GM19035 (cell line): ENCODE measurements at regions not wholly inside any gene's neighbourhood (a gene's known extent, or its start where the extent isn't known, plus 50 kb on each side); places are given as distances from the start of the nearest gene placed in this dataset.
"Not testable (repeated sequence)": the region's sequence is repeated elsewhere in the genome, so short reads cannot be mapped to it uniquely, and the experiment has no call there.

Experiments
- ATAC-seq: cut with Tn5 transposase; IDR thresholded peaks from one replicate; pipeline ENCODE4 v1.9.1; 2021; ENCODE audit not compliant: unreplicated experiment

DNA sequence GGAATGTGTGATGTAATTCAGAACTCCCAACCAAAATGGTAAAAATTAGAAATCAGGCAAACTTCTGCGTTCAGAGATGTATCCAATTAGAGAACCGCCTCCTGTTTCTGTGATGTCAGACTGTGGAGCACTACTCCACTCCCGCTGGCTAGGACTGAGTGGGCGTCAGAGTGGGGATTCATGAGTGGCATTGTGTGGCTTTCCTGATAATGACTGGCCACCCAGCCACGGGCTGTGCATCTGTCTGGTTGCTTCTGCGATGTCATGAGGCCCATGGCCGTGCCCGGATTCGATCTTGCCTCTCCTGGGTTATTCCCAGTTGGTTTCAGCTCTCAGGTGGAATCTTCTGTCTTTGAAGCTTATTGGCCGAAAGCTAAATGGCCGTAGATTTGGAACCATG lies 87.1 kb upstream of the KCNA1 start:
- no peak for ATAC-seq

DNA sequence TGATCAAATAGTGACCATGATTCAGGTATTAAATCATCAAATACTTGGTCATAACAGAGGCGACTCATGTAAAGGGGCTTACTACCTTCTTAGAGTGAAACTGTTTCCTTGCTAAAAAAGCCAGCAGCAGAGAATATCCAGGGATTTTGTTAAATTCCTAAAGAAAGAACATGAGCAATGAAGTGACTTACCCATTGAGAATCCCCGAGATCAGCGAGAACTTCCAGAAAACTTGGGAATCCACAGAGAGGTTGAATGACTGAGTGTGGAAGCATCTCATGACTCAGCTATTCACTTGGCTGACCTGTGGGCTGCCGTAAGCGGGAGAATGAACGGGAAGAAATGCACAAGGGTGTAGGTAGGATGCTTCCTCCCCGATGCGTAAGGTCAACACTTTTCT lies 85.3 kb upstream of the KCNA1 start:
- no peak for ATAC-seq

DNA sequence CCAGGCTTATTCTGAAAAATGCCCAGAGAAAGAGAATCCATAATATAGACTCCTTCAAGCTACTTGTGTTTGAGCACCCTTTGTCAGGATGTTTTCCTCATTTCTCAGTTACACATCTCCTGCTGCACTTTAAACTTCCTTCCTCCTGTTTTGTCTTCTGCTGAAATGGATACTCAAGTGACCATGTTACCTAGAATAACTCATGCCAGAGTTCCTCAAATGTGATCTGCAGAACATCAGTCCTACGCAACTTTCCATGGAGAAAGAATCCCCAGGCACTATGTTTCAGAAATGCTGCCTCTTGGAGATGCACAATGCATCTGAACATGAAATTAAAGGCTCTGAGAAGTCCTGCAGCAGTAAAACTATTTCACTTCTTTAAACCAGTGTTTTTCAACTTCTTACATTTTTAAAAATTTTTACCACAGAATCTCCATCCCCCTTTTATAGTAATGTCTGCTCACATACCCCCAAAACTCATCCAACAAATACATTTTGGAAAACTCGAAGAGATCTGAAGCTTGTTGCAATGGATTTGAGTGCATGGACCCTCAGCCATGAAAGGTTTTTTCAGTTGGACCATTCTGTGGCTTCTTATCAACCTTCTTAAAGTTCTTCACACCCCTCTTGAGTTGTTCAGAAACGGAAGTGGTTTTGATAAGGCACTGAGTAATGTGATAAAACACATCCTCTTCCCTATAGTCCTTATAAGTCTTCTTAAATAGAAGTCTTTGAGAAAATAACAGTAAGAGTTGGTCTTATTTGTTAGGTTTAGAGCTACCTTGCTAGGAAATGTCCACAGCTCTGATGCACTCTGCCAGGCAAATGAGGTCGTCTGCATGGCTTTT lies 84.5 kb upstream of the KCNA1 start:
- ATAC-seq = no peak

DNA sequence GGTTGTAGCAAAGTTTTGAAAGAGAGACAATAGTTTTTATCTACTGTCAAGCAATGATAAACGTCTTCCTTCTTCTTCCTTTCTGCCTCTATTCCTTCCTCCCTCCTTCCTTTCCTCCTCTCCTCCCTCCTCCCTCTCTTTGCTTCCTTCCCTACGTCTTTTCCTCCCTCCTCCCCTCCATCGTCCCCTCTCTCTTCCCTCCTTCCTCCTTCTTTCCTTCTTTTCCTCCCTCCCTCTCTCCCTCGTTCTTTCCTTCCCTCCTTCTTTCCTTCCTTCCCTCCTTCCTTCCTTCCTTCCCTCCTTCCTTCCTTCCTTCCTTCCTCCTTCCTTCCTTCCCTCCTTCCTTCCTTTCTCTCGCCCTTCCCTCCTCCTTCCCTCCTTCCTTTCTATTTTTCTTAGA lies 82.8 kb upstream of the KCNA1 start:
- ATAC-seq = no peak

DNA sequence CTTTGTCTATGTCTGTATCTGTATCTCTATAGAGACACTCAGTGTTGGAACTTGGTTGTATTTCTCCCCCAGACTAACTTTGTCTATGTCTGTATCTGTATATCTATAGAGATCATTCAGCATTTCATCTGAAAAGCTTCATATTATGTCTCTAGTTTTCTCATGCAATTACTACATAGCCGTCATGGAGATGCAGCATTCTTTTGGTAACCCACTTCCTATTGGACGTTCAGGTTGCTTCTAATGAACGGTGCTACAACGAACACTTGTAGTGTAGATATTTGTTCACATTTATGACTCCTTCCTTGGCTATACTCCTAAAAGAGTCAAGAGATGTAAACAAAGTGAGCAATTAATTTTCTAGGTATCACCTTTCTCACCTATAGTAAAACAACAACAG lies 81.5 kb upstream of the KCNA1 start:
- no peak for ATAC-seq

DNA sequence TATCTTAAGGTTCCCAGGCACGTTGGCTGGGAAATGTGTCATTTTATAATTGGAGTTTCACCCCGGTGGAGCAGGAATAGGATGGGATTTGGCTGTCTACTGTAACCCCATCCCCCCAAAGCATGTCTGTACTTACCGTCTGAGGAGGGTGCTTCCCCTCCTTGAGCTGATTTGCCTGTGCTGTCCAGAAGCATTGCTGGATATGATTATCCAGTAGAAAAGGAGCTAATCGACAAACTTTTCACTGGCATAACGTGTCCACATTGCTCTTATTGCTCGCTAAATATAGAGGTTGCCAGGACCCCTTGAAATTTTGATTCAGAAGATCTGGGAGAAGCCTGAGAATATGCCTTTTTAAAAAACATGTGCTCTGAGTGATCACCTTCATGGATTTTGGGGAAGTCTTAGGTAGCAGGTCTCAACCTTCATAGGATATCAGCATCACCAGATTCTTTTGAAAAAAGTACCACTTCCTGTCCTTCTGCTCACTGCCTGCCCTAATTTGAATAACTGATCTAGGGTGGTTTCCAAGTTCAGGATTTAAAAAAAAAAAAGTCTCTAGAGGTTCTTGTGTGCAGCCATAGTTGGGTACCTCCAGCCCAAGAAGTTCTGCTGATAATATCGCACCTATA lies 80.4 kb upstream of the KCNA1 start:
- ATAC-seq = peak; percentile 90

DNA sequence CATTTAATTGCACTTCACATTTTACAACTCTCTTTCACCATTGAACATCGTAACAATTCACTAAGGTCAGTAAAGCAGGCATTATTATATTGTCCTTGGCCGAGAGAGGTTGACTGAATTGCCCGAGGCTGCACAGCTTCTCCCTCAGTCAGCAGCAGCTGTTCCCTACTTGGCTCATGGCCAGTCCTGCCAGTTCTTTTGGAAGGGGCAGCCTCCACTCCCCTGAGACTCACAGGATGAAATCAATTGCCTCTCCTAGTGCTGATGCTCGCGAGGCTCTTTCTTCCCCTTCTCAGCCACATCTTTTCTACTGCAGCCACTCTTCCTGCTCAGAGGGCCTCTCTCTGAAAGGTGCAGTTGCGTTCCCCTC lies 79.9 kb upstream of the KCNA1 start:
- ATAC-seq = peak; percentile 14

DNA sequence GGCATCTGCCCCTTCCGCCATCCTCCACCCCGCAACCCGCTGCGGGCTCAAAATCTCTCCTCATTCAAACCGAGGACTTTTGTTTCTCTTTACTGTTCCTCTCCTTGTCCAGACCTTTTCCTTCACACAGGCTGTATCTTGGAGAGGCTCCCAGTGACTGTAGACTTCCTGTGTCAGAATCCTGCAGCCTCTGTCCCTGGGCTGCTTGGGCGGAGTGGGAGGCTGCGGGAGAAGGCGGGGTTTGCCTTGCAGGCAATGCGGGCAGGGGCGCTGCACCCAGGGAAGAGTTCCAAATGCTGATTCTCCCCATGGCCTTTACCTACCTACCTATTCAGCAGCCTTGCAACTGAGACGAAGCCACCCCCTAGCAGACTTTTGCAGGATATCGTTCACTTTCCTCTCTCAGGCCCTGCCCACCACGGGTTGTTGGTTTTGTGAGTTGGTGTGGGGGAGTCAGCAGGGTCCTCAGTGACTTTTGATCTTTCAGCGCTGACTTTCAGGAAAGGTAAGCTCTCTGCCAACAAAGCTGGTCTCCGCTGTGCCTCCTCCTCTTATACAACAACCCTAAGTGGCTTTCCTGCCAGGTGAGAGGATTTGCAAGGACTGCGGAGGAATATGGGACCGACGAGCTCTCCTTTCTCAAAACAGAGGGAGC lies 79.0 kb upstream of the KCNA1 start:
- ATAC-seq = no peak

DNA sequence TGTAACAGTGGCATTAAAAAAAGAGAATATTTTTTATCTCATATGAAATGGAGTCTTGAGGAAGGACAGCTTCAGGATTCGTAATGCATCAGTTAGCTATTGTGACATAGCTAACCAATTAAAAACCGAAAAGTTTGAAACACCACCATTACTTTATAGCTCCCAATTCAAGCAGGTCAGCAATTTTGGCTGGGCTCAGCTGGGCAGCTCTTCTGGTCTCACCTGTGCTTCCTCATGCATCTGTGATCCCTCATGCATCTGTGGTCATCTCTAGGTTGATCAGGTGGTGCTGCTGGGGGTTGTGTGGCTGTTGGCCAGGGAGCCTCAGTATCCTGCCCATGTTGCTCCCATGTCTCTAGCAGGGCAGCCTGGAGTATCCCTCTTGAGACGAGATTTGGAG lies 76.7 kb upstream of the KCNA1 start:
- no peak for ATAC-seq

DNA sequence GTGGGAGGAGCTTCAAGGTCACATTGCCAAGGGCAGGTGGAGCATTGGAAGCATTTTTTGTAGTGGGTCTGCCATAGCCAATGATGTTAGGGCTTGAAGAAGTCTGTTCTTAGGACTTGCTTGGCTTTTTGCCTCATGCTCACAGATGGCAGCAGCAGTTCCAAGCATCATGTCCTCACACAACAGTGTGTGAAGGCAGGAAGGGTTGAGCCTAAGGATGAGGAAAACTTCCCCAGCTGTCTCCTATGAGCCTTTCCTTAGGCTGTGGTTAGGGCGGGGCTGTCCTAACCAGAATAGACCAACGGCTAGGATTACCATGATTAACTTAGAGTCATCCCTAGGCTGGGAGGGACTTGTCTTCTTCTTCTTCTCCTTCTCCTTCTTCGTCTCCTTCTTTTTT lies 76.2 kb upstream of the KCNA1 start:
- no peak for ATAC-seq

DNA sequence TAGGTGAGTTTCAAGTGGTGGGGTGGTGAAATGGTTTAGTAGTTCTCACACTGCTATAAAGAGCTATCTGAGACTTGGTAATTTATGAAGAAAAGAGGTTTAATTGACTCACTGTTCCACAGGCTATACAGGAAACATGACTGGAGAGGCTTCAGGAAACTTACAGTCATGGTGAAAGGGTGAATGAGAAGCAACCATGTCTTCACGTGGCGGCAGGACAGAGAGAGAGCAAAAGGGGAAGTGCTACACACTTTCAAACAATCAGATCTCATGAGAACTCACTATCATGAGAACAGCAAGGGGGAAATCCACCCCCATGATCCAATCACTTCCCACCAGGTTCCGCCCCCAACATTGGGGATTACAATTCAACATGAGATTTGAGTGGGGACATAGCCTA lies 67.3 kb upstream of the KCNA1 start:
- not testable (repeated sequence) for ATAC-seq

DNA sequence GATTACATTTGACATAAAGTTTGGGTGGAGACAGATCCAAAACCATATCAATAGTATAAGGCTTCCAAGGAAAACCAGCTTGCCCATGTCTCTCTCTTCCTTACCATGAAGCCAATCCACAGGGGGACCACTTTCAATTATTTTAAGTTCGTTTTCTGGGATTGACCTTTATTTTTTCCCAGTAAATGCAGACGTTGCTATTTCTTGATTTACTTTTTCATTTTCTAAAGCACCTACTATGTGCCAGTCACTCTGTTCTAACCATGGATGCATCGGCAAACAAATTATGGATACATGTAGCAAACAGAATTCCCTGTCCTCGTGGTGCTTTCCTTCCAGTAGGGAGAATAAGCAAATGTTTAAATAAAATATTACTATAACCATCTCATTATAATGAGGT lies 65.8 kb upstream of the KCNA1 start:
- ATAC-seq = no peak

DNA sequence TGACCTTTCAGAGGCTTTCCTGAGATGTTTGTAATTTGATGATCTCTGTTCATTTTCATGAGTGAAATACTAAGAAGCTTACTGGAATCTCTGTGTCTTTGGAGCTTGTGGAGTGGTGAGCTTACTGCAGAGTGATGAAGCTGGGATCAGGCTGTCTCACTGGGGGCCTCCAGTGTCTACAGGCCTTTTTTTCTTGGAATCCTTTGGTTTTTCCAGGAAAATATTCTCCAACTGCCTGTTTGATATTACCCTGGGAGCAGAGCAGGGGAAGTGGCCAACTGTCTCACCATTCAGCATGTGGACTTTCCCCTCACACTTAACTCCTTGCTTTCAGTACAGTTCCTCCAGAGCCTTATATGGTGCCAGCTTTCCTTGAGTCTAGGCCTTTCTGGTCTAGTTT lies 62.0 kb upstream of the KCNA1 start:
- ATAC-seq = no peak

DNA sequence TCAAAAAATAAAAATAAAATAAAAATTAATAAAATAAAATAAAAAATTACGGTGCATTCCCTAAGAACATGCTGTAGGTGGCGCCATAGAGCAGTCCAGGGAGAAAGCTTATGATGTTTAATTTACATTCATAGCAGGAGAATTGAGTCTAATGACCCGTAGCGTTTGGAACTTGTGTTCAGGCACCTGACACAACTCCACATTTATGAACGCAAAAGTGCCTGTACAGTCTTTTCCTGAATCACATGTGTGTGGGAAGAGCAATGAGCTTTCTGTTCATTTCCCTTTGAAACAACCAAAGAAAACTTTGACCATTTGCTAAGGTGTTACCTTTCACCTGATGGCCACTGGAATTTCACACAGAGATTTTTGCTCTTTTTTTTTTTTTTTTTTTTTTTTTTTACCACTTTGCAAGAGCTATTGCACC lies 60.6 kb upstream of the KCNA1 start:
- ATAC-seq = no peak

DNA sequence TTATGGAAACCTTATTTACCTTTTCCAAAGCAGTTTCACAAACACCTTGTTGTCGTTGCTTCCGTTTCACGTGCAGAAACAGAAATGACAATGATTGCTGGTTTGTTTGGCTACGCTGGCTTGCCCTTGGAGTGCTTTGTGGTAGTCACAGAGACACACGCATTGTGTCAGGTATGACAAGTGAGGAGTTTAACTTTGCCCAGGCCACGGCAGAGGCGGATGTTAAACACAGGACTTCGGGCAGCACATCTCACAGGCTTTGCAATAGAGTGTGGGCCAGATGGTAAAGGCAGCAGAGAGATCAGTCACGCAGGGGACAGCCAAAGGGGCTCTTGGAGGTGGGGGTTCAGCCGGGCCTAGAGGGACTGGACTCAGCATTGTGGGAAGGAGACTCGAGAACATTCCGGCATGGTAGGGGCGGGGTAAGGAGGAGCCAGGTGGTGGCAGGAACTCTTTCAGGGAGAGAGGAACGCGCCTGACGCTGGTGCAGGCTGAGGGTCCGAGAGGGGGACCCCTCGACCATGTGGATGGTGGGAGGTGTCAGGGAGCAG lies 59.8 kb upstream of the KCNA1 start:
- no peak for ATAC-seq

DNA sequence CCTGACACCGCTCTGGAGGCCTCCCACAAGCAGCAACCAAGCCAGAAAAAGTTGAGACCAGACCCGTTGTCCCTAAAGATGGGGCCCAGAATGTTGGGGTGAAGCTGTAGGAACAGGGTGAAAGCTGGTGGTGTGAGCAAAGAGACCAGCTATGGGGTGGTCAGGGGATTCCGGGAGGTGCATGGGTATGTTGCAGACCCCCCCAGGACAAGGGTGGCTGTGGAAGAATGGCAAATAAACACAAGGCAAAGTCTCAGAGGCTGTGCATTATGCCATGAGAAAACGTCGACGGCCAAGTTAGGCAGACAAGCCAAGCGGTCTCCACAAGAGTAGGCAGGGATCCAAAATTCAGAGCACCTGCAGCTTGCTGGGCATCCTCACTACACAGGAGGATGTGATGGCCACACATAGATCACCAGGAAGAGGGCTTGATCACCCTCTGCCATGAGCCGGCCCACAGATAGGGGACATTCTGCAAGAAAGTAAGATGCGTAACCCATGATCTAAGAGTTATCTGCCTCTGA lies 58.8 kb upstream of the KCNA1 start:
- no peak for ATAC-seq

DNA sequence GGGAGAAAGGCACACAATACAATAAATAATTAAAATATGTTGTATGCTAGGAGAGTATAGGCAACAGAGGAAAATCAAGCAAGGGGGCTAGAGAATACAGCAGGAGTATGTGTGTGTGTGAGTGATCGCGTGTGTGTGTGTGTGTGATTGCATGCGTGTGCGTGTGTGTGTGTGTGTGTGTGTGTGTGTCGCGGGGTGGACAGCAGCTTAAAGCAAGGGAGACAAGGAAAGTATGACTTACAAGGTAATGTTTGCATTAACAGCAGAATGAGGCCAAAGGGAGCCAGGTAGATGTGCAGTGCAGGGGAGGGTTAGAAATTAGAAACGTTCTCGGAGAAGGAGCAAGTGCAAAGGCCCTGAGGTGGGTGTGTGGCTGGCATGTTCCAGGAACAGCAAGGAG lies 57.4 kb upstream of the KCNA1 start:
- no peak for ATAC-seq

DNA sequence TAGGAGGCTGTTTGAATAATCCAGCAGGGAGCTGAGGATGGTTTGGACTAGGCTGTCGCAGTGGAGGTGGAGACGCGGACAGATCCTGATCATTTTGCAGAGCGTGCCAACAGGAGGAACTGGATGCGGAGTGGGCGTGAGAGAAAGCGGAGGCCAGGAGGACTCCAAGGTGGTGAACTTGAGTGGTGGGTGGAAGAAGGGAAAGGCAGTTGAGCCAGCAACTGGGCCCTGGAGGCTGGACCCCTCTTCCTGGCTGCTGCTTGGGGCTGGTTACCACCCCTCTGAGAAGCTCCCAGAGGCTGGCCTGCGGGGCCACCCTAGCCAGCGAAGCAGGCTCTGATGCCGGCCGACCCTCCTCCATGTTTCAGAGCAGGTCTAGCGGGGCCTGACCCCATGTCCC lies 56.8 kb upstream of the KCNA1 start:
- ATAC-seq = no peak

DNA sequence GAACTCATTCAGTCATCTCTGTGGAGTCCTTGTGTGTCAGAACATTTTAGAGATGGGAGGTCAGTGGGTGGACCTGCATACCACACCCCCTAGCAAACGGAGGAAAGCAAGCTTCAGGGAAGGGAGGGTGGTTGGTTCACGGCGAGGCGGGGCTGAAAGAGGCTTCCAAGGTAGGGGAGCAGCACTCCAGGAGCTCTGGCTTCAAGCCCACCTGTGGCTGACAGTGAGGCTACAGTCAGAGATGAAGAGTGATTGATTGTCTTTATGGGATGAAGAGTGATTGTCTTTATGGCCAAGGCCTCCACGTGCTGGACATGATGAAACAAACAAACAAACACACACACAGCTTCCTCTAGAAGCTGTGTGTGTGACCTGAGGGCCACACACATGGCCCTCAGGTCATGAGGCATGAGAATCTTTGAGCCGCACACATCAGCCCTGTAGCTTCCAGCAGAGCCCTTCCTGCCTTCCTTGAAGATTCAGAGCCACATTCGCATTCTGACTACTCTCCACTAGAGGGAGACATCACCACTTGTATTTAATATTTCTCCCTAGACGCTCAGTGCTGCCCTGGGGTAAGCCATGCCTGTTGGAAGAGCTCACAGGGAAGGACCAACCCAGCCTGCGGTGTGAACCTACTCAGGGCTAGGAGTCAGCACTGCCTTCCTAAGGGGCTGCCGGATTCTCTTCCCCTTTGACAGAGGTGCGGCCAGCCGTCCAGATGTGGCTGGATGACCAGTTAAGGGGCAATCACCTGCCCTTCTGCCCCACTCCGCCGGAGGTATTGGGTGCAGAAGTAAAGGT lies 54.4 kb upstream of the KCNA1 start:
- no peak for ATAC-seq

DNA sequence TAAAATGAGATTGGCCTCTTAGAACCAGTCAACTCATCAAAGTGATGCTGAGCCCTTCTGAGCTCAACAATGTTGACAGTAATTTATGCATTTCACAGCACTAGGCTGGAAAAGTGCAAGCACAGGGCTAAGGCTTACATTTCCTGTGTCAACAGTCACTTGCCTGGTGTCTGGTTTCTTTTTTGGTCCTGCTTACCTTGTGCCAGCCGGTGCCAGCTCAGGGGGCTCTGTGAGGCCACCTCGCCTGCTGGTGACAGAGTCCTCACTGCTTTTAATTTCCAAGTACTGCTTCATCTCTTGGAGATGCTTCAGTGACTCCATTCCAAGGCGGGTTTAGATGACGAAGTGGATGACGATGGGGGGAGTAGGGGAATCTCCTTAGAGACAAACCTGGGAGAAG lies 53.1 kb upstream of the KCNA1 start:
- ATAC-seq = no peak
